Tibial nerve (tissue), 4 donors: ENCODE measurements at regions not wholly inside any gene's neighbourhood (a gene's known extent, or its start where the extent isn't known, plus 50 kb on each side); places are given as distances from the start of the nearest gene placed in this dataset.
A peak's percentile ranks its signal among the peaks of the same experiment; 100 is the strongest.

Experiments used
- DNase-seq, 2 donors: peaks; one replicate each; pipeline ENCODE4 v3.0.0-alpha.2; 2019; ENCODE audit warnings: low spot score in 2 of 2
- H3K27ac ChIP-seq, 4 donors: fragments of 200-600 bp; sonication (generic) in 3 of 4; one replicate each; pipeline ENCODE4 v1.5.1; 2017 to 2019; ENCODE audit warnings: mild to moderate bottlenecking in 1 of 4
- H3K27me3 ChIP-seq, 2 donors: fragments of 200-600 bp; sonication (generic) in 1 of 2; one replicate each; pipeline versions ENCODE4 v1.5.1 to v1.6.0; 2017 to 2019
- H3K36me3 ChIP-seq, 3 donors: fragments of 200-600 bp; sonication (generic); one replicate each; pipeline ENCODE4 v1.5.1; 2018 to 2019
- H3K4me1 ChIP-seq, 4 donors: fragments of 200-600 bp; sonication (generic) in 3 of 4; one replicate each; pipeline ENCODE4 v1.5.1; 2017 to 2019
- H3K4me3 ChIP-seq, 4 donors: fragments of 200-600 bp; sonication (generic) in 3 of 4; one replicate each; pipeline ENCODE4 v1.5.1; 2017 to 2019; ENCODE audit warnings: mild to moderate bottlenecking in 1 of 4, moderate library complexity in 1 of 4
- H3K9me3 ChIP-seq, 4 donors: fragments of 200-600 bp; sonication (generic) in 3 of 4; one replicate each; pipeline ENCODE4 v1.5.1; 2017 to 2019
- CTCF ChIP-seq, 5 experiments: fragments of 200-600 bp in 3 of 5; fragments of 450-650 bp in 2 of 5; sonication (generic) in 3 of 5; IDR thresholded peaks; one replicate each; pipeline ENCODE4 v1.5.1; 2016 to 2019; ENCODE audit warnings: antibody characterized with exemption in 5 of 5, mild to moderate bottlenecking in 3 of 5, moderate library complexity in 2 of 5
- EP300 ChIP-seq, 2 donors: sonication (generic); formaldehyde crosslinking; IDR thresholded peaks; one replicate each; pipeline ENCODE4 v1.6.1; 2017; ENCODE audit warnings: antibody characterized with exemption in 2 of 2, mild to moderate bottlenecking in 1 of 2
- POLR2A ChIP-seq, 2 donors: fragments of 450-650 bp; IDR thresholded peaks; one replicate each; pipeline ENCODE4 v1.6.1; 2017; ENCODE audit warnings: antibody characterized with exemption in 2 of 2, mild to moderate bottlenecking in 2 of 2, moderate library complexity in 2 of 2
- WGBS, 2 donors: methylation state at CpG; one replicate each; pipeline ENCODE4 v1.1.5; 2018; 5-methylcytosine and 5-hydroxymethylcytosine counted together

GRCh38 chr14:85468816-85469215, 61.1 kb upstream of the FLRT2 start:
- H3K4me3 ChIP-seq = no peak overlapping the region
- H3K4me1 ChIP-seq = peaks cover 0 to 13% (median 0%) of the 10 kb centered on the region in 4 donors
- DNase-seq = no peak
- WGBS, 2 donors = 38 to 42% methylated on average over 2 of the region's 2 CpGs
- H3K27ac ChIP-seq = no peak overlapping the region
- no peaks in the 10 kb centered on the region for H3K9me3 ChIP-seq
- H3K36me3 ChIP-seq = no peaks in the 10 kb centered on the region
- no peaks in the 10 kb centered on the region for H3K27me3 ChIP-seq
- TF ChIP-seq EP300 (IDR thresholded peaks at IDR 0.05) (no peak), POLR2A (IDR thresholded peaks at IDR 0.05) (no peak), CTCF (IDR thresholded peaks at IDR 0.05) (no peak)

- no peaks in the 10 kb centered on the region for H3K9me3 ChIP-seq
- peaks cover 0 to 13% (median 0%) of the 10 kb centered on the region in 4 donors for H3K4me1 ChIP-seq
- no peaks in the 10 kb centered on the region for H3K27me3 ChIP-seq
- H3K27ac ChIP-seq = no peak overlapping the region
- no peak for TF ChIP-seq EP300 (IDR thresholded peaks at IDR 0.05)
- no peak for TF ChIP-seq CTCF (IDR thresholded peaks at IDR 0.05)
- no peak for TF ChIP-seq POLR2A (IDR thresholded peaks at IDR 0.05)
- no peak for DNase-seq
- no peak overlapping the region for H3K4me3 ChIP-seq
- H3K36me3 ChIP-seq = no peaks in the 10 kb centered on the region
Measured at GRCh38 chr14:85471156-85471555, 58.8 kb upstream of the FLRT2 start.

GRCh38 chr14:85471744-85472143, 58.2 kb upstream of the FLRT2 start:
- WGBS, 2 donors = 18 to 24% methylated on average over 4 of the region's 4 CpGs
- no peaks in the 10 kb centered on the region for H3K36me3 ChIP-seq
- peak in 1 of 2 donors; percentile 16 for TF ChIP-seq EP300 (IDR thresholded peaks at IDR 0.05)
- TF ChIP-seq CTCF (IDR thresholded peaks at IDR 0.05) = no peak
- H3K27me3 ChIP-seq = no peaks in the 10 kb centered on the region
- H3K4me3 ChIP-seq = no peak overlapping the region
- DNase-seq = no peak
- no peaks in the 10 kb centered on the region for H3K9me3 ChIP-seq
- H3K4me1 ChIP-seq = peaks cover 0 to 13% (median 0%) of the 10 kb centered on the region in 4 donors
- no peak overlapping the region for H3K27ac ChIP-seq

- no peak for DNase-seq
- WGBS, 2 donors = 91 to 94% methylated on average over 2 of the region's 2 CpGs
- Histone ChIP-seq H3K9me3 (no peaks in the 10 kb centered on the region), H3K27me3 (no peaks in the 10 kb centered on the region), H3K27ac (peak overlapping the region in 1 of 4 donors; percentile 19), H3K4me1 (peaks cover 0 to 13% (median 0%) of the 10 kb centered on the region in 4 donors), H3K36me3 (no peaks in the 10 kb centered on the region), H3K4me3 (no peak overlapping the region)
- TF ChIP-seq EP300 (IDR thresholded peaks at IDR 0.05) = no peak
- TF ChIP-seq CTCF (IDR thresholded peaks at IDR 0.05) = no peak
- no peak for TF ChIP-seq POLR2A (IDR thresholded peaks at IDR 0.05)
Measured at GRCh38 chr14:85474431-85474830, 55.5 kb upstream of the FLRT2 start.

- Histone ChIP-seq H3K36me3 (no peaks in the 10 kb centered on the region), H3K27ac (peak overlapping the region in 2 of 4 donors; percentile 19 to 56), H3K27me3 (no peaks in the 10 kb centered on the region), H3K4me1 (peaks cover 0 to 13% (median 0%) of the 10 kb centered on the region in 4 donors), H3K9me3 (no peaks in the 10 kb centered on the region), H3K4me3 (no peak overlapping the region)
- no peak for DNase-seq
- 27% methylated on average over 3 of the region's 3 CpGs for WGBS, 2 donors
- TF ChIP-seq CTCF (IDR thresholded peaks at IDR 0.05) = no peak
- no peak for TF ChIP-seq POLR2A (IDR thresholded peaks at IDR 0.05)
- peak in 1 of 2 donors; percentile 9 for TF ChIP-seq EP300 (IDR thresholded peaks at IDR 0.05)
Measured at GRCh38 chr14:85475113-85475512, 54.8 kb upstream of the FLRT2 start.
